GM18909 (cell line): ENCODE measurements at regions not wholly inside any gene's neighbourhood (a gene's known extent, or its start where the extent isn't known, plus 50 kb on each side); places are given as distances from the start of the nearest gene placed in this dataset.
"Not testable (repeated sequence)": the region's sequence is repeated elsewhere in the genome, so short reads cannot be mapped to it uniquely, and the experiment has no call there.

ENCODE experiments used
- ATAC-seq: cut with Tn5 transposase; IDR thresholded peaks from one replicate; pipeline ENCODE4 v1.9.1; 2021; ENCODE audit warnings: mild to moderate bottlenecking; ENCODE audit not compliant: unreplicated experiment, poor library complexity

- ATAC-seq, result peak; percentile 85
Measured at GRCh38 chr9:88829276-88829675, 162.0 kb upstream of the S1PR3 start.

- no peak for ATAC-seq
Measured at GRCh38 chr9:88831713-88832407, 159.4 kb upstream of the S1PR3 start.

DNA sequence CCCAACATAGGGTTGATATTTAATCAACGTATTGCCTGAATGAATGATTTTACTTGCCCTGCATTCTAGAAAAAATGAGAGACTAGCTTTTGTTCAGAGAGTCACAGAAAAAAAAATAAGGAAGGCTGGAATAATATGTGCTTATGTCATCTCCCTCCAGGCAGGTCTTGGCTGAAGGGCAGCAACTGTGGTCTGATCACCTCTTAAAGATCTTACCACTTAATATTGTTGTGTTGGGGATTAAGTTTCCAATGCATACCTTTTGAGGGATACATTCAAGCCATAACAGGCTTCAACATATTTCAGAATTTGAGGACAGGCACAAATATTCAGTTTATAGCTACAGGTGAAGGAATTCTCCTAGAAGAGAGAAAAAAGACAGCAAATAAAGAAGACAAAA is 157.3 kb upstream of the S1PR3 start:
- no peak for ATAC-seq

DNA sequence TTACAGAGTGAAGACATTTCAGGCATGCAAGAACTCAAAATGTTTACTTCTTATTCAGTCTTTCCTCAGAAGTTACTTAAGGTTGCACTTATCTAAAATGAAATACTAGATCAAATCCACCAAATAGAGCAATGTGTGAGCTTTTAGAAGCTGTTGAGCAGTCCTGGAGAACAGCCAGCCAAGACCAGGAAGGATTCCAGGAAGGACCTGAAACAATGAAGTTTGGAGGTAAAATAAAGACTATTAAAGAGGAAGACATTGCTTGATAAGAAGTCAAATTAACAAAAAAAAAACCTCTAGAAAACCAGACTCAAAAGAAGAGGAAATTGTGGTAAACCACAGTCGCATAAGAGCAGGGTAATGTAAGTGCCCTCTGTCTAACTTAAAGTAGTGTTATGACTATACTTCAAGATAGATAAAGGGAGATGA is 156.2 kb upstream of the S1PR3 start:
- ATAC-seq, result peak; percentile 85

GRCh38 chr9:88835772-88836171 is 155.5 kb upstream of the S1PR3 start:
- no peak for ATAC-seq

DNA sequence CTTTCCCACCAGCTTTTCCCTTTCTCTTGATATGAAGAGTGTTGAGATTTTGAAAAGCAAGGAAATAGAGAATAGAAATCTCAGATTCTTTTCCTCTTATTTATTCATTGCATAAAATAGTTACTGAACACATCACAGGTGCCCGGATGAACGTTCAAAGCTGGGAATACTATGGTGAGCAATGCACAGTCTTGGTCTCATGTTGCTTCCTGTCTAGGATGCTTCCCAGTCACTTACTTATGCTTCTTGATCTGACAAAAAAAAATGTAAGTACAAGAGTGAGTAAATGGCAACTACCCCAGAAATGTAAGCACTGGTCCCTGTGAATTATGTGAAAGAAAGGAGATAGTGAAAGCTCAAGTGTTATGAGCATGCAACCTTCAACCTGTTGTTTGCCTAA is 153.5 kb upstream of the S1PR3 start:
- no peak for ATAC-seq

DNA sequence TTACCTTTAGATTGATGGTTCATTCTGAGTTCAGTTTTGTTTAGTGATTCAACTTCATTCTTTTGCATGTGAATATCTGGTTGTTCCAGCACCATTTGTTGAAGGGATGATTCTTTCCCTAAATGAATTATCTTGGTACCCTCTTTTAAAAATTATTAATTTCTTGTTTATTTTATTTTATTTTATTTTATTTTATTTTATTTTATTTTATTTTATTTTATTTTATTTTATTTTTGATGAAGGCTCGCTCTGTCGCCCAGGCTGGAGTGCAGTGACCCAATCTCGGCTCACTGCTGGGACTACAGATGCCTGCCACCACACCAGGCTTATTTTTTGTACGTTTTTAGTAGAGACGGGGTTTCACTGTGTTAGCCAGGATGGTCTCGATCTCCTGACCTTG is 141.4 kb upstream of the S1PR3 start:
- not testable (repeated sequence) for ATAC-seq

- ATAC-seq, result no peak
Measured at GRCh38 chr9:88852794-88853193, 138.5 kb upstream of the S1PR3 start.

DNA sequence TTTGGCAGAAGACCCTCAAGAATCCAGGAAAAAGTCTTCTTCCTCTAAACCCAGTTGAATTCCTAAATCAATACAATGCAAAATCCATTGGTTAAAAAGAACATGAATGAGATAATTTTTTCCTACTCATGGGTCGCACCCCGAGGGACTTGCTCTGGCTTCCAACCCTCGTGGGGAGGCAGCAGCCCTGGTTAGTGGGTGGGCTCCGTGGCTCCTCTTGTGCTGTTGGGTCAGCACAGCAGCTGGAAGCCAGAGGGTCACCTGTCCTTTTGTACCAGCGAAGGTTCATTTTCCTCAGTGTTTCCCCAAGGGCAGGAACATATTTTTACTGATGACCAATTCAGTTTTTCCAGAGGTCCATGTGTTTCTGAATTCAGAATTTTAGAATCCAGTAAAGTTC is 120.6 kb upstream of the S1PR3 start:
- ATAC-seq, result no peak

DNA sequence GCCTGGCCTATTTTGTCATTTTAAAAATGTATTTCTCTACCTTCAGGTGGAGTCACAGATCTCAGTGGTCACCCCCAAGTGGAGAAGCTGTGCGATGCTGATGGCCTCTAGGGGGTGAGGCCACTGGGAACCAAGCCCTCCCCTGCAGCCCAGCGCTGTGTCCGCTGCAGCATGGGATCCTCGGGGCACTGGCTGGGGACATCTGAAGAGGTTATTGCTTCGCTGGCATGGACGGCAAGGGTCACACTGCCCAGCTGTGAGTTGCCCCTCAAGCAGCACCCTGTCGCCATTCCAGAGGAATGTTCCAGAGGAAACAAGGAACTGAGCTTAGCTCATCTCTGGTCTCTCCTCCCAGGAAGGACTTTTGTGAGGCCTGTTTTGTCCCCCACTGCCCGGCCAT is 119.6 kb upstream of the S1PR3 start:
- no peak for ATAC-seq

GRCh38 chr9:88872192-88872946 is 118.9 kb upstream of the S1PR3 start:
- no peak for ATAC-seq

- ATAC-seq, result no peak
Measured at GRCh38 chr9:88873635-88874034, 117.6 kb upstream of the S1PR3 start.

- no peak for ATAC-seq
Measured at GRCh38 chr9:88874391-88874790, 116.9 kb upstream of the S1PR3 start.

GRCh38 chr9:88875400-88876120 is 115.7 kb upstream of the S1PR3 start:
- ATAC-seq, result no peak

GRCh38 chr9:88880199-88880598 is 111.1 kb upstream of the S1PR3 start:
- no peak for ATAC-seq

GRCh38 chr9:88884291-88884690 is 107.0 kb upstream of the S1PR3 start:
- ATAC-seq, result not testable (repeated sequence)

- ATAC-seq, result not testable (repeated sequence)
Measured at GRCh38 chr9:88886762-88887161, 104.5 kb upstream of the S1PR3 start.

GRCh38 chr9:88889386-88889785 is 101.9 kb upstream of the S1PR3 start:
- ATAC-seq, result no peak

GRCh38 chr9:88890546-88890945 is 100.7 kb upstream of the S1PR3 start:
- no peak for ATAC-seq

DNA sequence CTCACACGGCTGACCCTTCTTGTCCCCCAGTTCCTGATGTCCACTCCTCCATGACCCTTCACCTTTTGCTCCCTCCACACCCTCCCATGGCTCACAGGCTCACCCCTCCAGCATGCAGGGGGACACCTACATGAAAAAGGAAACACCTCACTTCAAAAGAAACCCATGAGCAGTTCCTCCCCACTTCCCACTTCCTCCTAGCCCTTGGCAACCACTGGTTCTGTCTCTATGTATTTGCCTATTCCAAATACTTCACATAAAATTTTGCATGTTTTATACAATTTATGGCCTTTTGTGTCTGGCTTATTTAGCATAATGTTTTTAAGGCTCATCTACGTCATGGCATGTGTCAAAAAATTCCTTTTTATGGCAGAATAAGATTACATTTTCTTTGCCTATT is 100.2 kb upstream of the S1PR3 start:
- no peak for ATAC-seq

DNA sequence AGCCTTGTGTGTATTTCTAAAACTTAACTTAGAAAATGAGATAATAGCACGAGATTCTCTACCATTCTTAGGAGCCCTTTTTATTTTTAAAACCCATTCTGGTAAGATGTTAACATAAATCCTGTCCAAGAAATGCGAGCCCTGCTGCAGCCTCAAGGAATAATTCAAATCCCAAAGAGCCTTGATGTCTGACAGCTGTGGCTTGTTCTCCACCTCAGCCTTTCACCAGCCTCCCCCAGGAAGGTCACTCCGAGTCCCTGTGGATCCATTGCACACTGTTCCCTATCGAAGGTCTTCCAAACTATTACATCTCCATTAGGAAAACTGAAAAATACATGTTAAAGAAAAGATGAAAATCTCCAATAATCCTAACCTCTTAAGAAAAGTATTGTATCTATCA is 98.5 kb upstream of the S1PR3 start:
- no peak for ATAC-seq
